Breast epithelium (tissue), 4 donors: ENCODE measurements at regions not wholly inside any gene's neighbourhood (a gene's known extent, or its start where the extent isn't known, plus 50 kb on each side); places are given as distances from the start of the nearest gene placed in this dataset.

ENCODE experiments used
- DNase-seq, 2 donors: peaks; one replicate each; pipeline ENCODE4 v3.0.0-alpha.2; 2019; ENCODE audit warnings: low spot score in 2 of 2
- H3K27ac ChIP-seq, 2 donors: fragments of 200-600 bp; sonication (generic) in 1 of 2; one replicate each; pipeline ENCODE4 v1.5.1; 2016 to 2019; ENCODE audit warnings: mild to moderate bottlenecking in 1 of 2
- H3K27me3 ChIP-seq, 2 donors: fragments of 200-600 bp; sonication (generic) in 1 of 2; one replicate each; pipeline versions ENCODE4 v1.5.1 to v1.6.0; 2017 to 2019; ENCODE audit warnings: control low read depth in 1 of 2, mild to moderate bottlenecking in 1 of 2
- H3K36me3 ChIP-seq: fragments of 200-600 bp; one replicate; pipeline ENCODE4 v1.5.1; 2019
- H3K4me1 ChIP-seq, 2 donors: fragments of 200-600 bp; sonication (generic); one replicate each; pipeline ENCODE4 v1.5.1; 2016 to 2019; ENCODE audit warnings: control low read depth in 1 of 2
- H3K4me3 ChIP-seq, 3 donors: fragments of 200-600 bp; sonication (generic); 1 replicate in 2 of 3; 2 replicates in 1 of 3; pipeline ENCODE4 v1.5.1; 2016 to 2019; ENCODE audit warnings: mild to moderate bottlenecking in 3 of 3, moderate library complexity in 2 of 3
- H3K9me3 ChIP-seq, 2 donors: fragments of 200-600 bp; sonication (generic) in 1 of 2; one replicate each; pipeline ENCODE4 v1.5.1; 2016 to 2019; ENCODE audit warnings: control low read depth in 1 of 2
- POLR2A ChIP-seq: fragments of 450-650 bp; IDR thresholded peaks from one replicate; pipeline ENCODE4 v1.6.1; 2016; ENCODE audit warnings: antibody characterized with exemption, mild to moderate bottlenecking, moderate library complexity
- POLR2AphosphoS5 ChIP-seq, 3 donors: sonication (generic); formaldehyde crosslinking; IDR thresholded peaks; one replicate each; pipeline ENCODE4 v1.6.1; 2017; ENCODE audit warnings: antibody characterized with exemption in 3 of 3
- intact Hi-C: fragments of 100-400 bp; cut with DNase I; formaldehyde crosslinking; loops from one replicate; pipeline ENCODE4 v1.15.1; 2023; ENCODE audit warnings: low total_unique reads
- TF ChIP-seq, protein P1 (sequence below), 3 donors: fragments of 450-650 bp; IDR thresholded peaks; one replicate each; pipeline ENCODE4 v1.5.1; 2016 to 2017; ENCODE audit warnings: antibody characterized with exemption in 3 of 3, mild to moderate bottlenecking in 3 of 3, moderate library complexity in 3 of 3

GRCh38 chr18:56142001-56142400, 496.4 kb downstream of the TXNL1 start:
- intact Hi-C loops: no loop called here
- Histone ChIP-seq H3K27me3 (no peaks in the 10 kb centered on the region), H3K27ac (no peak overlapping the region), H3K4me3 (no peak overlapping the region), H3K4me1 (no peaks in the 10 kb centered on the region), H3K36me3 (no peaks in the 10 kb centered on the region), H3K9me3 (no peaks in the 10 kb centered on the region)
- TF ChIP-seq POLR2AphosphoS5 (IDR thresholded peaks at IDR 0.05): no peak
- TF ChIP-seq POLR2A: no peak
- TF ChIP-seq, protein P1, sequence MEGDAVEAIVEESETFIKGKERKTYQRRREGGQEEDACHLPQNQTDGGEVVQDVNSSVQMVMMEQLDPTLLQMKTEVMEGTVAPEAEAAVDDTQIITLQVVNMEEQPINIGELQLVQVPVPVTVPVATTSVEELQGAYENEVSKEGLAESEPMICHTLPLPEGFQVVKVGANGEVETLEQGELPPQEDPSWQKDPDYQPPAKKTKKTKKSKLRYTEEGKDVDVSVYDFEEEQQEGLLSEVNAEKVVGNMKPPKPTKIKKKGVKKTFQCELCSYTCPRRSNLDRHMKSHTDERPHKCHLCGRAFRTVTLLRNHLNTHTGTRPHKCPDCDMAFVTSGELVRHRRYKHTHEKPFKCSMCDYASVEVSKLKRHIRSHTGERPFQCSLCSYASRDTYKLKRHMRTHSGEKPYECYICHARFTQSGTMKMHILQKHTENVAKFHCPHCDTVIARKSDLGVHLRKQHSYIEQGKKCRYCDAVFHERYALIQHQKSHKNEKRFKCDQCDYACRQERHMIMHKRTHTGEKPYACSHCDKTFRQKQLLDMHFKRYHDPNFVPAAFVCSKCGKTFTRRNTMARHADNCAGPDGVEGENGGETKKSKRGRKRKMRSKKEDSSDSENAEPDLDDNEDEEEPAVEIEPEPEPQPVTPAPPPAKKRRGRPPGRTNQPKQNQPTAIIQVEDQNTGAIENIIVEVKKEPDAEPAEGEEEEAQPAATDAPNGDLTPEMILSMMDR (IDR thresholded peaks at IDR 0.05): no peak
- no peak for DNase-seq

- Histone ChIP-seq H3K27me3 (no peaks in the 10 kb centered on the region), H3K4me1 (no peaks in the 10 kb centered on the region), H3K4me3 (no peak overlapping the region), H3K27ac (no peak overlapping the region), H3K9me3 (no peaks in the 10 kb centered on the region), H3K36me3 (no peaks in the 10 kb centered on the region)
- intact Hi-C loops: no loop called here
- TF ChIP-seq, protein P1 (IDR thresholded peaks at IDR 0.05): no peak
- TF ChIP-seq POLR2AphosphoS5 (IDR thresholded peaks at IDR 0.05) (no peak), POLR2A (no peak)
- DNase-seq: no peak
Measured at GRCh38 chr18:56139792-56140254, 498.6 kb downstream of the TXNL1 start.

GRCh38 chr18:56139372-56139771, 499.0 kb downstream of the TXNL1 start:
- TF ChIP-seq POLR2AphosphoS5 (IDR thresholded peaks at IDR 0.05) (no peak), POLR2A (no peak)
- TF ChIP-seq, protein P1 (IDR thresholded peaks at IDR 0.05): no peak
- no peak for DNase-seq
- no peaks in the 10 kb centered on the region for H3K9me3 ChIP-seq
- no peaks in the 10 kb centered on the region for H3K36me3 ChIP-seq
- no peak overlapping the region for H3K27ac ChIP-seq
- H3K27me3 ChIP-seq: no peaks in the 10 kb centered on the region
- no peaks in the 10 kb centered on the region for H3K4me1 ChIP-seq
- intact Hi-C loops: no loop called here
- H3K4me3 ChIP-seq: no peak overlapping the region

DNA sequence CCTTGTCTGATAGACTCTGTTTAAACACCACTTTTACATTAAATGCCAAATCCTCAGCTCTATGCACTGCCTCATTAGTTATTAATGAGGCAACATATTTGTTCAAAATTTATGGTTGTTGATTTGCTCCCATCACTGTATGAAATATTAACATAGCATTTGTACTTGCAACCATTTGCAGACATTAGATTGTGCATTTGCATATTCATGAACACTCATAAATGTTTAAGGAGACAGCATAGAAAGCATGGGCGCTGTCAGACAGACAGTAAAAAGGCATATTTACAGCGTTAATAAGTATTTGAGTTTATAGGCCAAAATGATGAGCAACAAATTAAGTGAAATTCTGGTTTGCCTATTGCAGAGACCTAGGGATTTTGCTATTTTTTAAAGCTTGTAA, 502.3 kb downstream of the TXNL1 start:
- H3K36me3 ChIP-seq: no peaks in the 10 kb centered on the region
- no peak for DNase-seq
- intact Hi-C loops: no loop called here
- no peak overlapping the region for H3K27ac ChIP-seq
- TF ChIP-seq POLR2AphosphoS5 (IDR thresholded peaks at IDR 0.05) (no peak), POLR2A (no peak)
- TF ChIP-seq, protein P1 (IDR thresholded peaks at IDR 0.05): no peak
- no peaks in the 10 kb centered on the region for H3K9me3 ChIP-seq
- H3K27me3 ChIP-seq: no peaks in the 10 kb centered on the region
- no peak overlapping the region for H3K4me3 ChIP-seq
- H3K4me1 ChIP-seq: no peaks in the 10 kb centered on the region

- Histone ChIP-seq H3K9me3 (no peaks in the 10 kb centered on the region), H3K4me1 (no peaks in the 10 kb centered on the region), H3K27me3 (no peaks in the 10 kb centered on the region), H3K27ac (no peak overlapping the region), H3K36me3 (no peaks in the 10 kb centered on the region), H3K4me3 (no peak overlapping the region)
- intact Hi-C loops: no loop called here
- TF ChIP-seq POLR2A: no peak
- TF ChIP-seq, protein P1 (IDR thresholded peaks at IDR 0.05): no peak
- DNase-seq: no peak
Measured at GRCh38 chr18:56130481-56130880, 507.9 kb downstream of the TXNL1 start.
